ENCODE measurements at regions not wholly inside any gene's neighbourhood (a gene's known extent, or its start where the extent isn't known, plus 50 kb on each side); places are given as distances from the start of the nearest gene placed in this dataset.

GRCh38 chr9:16294133-16294770 is 576.2 kb downstream of the BNC2 start:
- TF ChIP-seq CTCF (IDR thresholded peaks at IDR 0.05; ENCODE audit: borderline replicate concordance, extremely low read depth, low read length, poor library complexity, severe bottlenecking) (no peak), EZH2 (IDR thresholded peaks at IDR 0.05; ENCODE audit: borderline replicate concordance, low read depth, low read length, severe bottlenecking) (no peak)

Data from DND-41 (cell line).